RWPE2 (cell line): ENCODE measurements at regions not wholly inside any gene's neighbourhood (a gene's known extent, or its start where the extent isn't known, plus 50 kb on each side); places are given as distances from the start of the nearest gene placed in this dataset.

Experiments
- ATAC-seq: fragments of 200-7000 bp; cut with Tn5 transposase; 3 replicates; pipeline ENCODE4 v1.9.1; 2021; ENCODE audit warnings: low read depth
- DNase-seq: peaks from one replicate; pipeline ENCODE4 v3.0.0-alpha.2; 2020; ENCODE audit warnings: low spot score
- H3K27ac ChIP-seq: fragments of 450-650 bp; 2 replicates; pipeline ENCODE4 v1.5.1; 2017; ENCODE audit warnings: mild to moderate bottlenecking; ENCODE audit not compliant: poor library complexity, severe bottlenecking
- H3K27me3 ChIP-seq: fragments of 250-450 bp; sonication (Bioruptor Pico); 2 replicates; pipeline ENCODE4 v1.5.1; 2021; ENCODE audit warnings: mild to moderate bottlenecking, moderate library complexity; ENCODE audit not compliant: insufficient read depth, poor library complexity, severe bottlenecking
- H3K36me3 ChIP-seq: fragments of 250-450 bp; sonication (Bioruptor Pico); 2 replicates; pipeline ENCODE4 v1.5.1; 2020; ENCODE audit warnings: low read depth, mild to moderate bottlenecking, moderate library complexity
- H3K4me1 ChIP-seq: fragments of 250-450 bp; sonication (Bioruptor Pico); 2 replicates; pipeline ENCODE4 v1.5.1; 2021; ENCODE audit warnings: mild to moderate bottlenecking, moderate library complexity; ENCODE audit not compliant: insufficient read depth, poor library complexity, severe bottlenecking
- H3K4me3 ChIP-seq: fragments of 250-450 bp; sonication (Bioruptor Pico); 2 replicates; pipeline ENCODE4 v1.5.1; 2021; ENCODE audit warnings: mild to moderate bottlenecking, moderate library complexity; ENCODE audit not compliant: severe bottlenecking
- H3K9me3 ChIP-seq: fragments of 250-450 bp; sonication (Bioruptor Pico); 2 replicates; pipeline ENCODE4 v1.5.1; 2021; ENCODE audit warnings: mild to moderate bottlenecking, moderate library complexity; ENCODE audit not compliant: severe bottlenecking
- TF ChIP-seq, protein P1 (sequence below): fragments of 450-650 bp; IDR thresholded peaks from one replicate; pipeline ENCODE4 v1.5.1; 2017; ENCODE audit warnings: mild to moderate bottlenecking, moderate library complexity; ENCODE audit not compliant: poor library complexity, severe bottlenecking

GRCh38 chr11:113547739-113548138 lies 72.5 kb upstream of the DRD2 start:
- Histone ChIP-seq H3K27me3 (no peaks in the 10 kb centered on the region), H3K36me3 (no peaks in the 10 kb centered on the region), H3K27ac (peak overlapping the region; percentile 49), H3K4me3 (no peak overlapping the region), H3K4me1 (peaks cover 19% of the 10 kb centered on the region), H3K9me3 (no peaks in the 10 kb centered on the region)
- ATAC-seq, result no peak
- TF ChIP-seq, protein P1, sequence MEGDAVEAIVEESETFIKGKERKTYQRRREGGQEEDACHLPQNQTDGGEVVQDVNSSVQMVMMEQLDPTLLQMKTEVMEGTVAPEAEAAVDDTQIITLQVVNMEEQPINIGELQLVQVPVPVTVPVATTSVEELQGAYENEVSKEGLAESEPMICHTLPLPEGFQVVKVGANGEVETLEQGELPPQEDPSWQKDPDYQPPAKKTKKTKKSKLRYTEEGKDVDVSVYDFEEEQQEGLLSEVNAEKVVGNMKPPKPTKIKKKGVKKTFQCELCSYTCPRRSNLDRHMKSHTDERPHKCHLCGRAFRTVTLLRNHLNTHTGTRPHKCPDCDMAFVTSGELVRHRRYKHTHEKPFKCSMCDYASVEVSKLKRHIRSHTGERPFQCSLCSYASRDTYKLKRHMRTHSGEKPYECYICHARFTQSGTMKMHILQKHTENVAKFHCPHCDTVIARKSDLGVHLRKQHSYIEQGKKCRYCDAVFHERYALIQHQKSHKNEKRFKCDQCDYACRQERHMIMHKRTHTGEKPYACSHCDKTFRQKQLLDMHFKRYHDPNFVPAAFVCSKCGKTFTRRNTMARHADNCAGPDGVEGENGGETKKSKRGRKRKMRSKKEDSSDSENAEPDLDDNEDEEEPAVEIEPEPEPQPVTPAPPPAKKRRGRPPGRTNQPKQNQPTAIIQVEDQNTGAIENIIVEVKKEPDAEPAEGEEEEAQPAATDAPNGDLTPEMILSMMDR, result no peak
- no peak for DNase-seq

GRCh38 chr11:113546757-113547507 lies 71.7 kb upstream of the DRD2 start:
- ATAC-seq, result peak; percentile 81
- no peaks in the 10 kb centered on the region for H3K36me3 ChIP-seq
- H3K9me3 ChIP-seq, result no peaks in the 10 kb centered on the region
- peaks cover 19% of the 10 kb centered on the region for H3K4me1 ChIP-seq
- H3K4me3 ChIP-seq, result no peak overlapping the region
- TF ChIP-seq, protein P1, result no peak
- H3K27ac ChIP-seq, result peak overlapping the region; percentile 49
- H3K27me3 ChIP-seq, result no peaks in the 10 kb centered on the region
- DNase-seq, result no peak

- ATAC-seq, result no peak
- H3K4me3 ChIP-seq, result no peak overlapping the region
- H3K27ac ChIP-seq, result no peak overlapping the region
- no peak for DNase-seq
- no peaks in the 10 kb centered on the region for H3K27me3 ChIP-seq
- no peaks in the 10 kb centered on the region for H3K9me3 ChIP-seq
- H3K4me1 ChIP-seq, result peaks cover 7% of the 10 kb centered on the region
- no peaks in the 10 kb centered on the region for H3K36me3 ChIP-seq
- TF ChIP-seq, protein P1, result no peak
Observed at GRCh38 chr11:113542420-113542819, 67.2 kb upstream of the DRD2 start.

GRCh38 chr11:113540416-113541330 lies 65.5 kb upstream of the DRD2 start:
- no peaks in the 10 kb centered on the region for H3K4me1 ChIP-seq
- no peak overlapping the region for H3K27ac ChIP-seq
- no peaks in the 10 kb centered on the region for H3K9me3 ChIP-seq
- no peaks in the 10 kb centered on the region for H3K27me3 ChIP-seq
- DNase-seq, result no peak
- TF ChIP-seq, protein P1, result no peak
- no peaks in the 10 kb centered on the region for H3K36me3 ChIP-seq
- H3K4me3 ChIP-seq, result no peak overlapping the region
- ATAC-seq, result peak; percentile 40; the same call in 1 of the 3 replicates
